ENCODE measurements at regions not wholly inside any gene's neighbourhood (a gene's known extent, or its start where the extent isn't known, plus 50 kb on each side); places are given as distances from the start of the nearest gene placed in this dataset.

DNA sequence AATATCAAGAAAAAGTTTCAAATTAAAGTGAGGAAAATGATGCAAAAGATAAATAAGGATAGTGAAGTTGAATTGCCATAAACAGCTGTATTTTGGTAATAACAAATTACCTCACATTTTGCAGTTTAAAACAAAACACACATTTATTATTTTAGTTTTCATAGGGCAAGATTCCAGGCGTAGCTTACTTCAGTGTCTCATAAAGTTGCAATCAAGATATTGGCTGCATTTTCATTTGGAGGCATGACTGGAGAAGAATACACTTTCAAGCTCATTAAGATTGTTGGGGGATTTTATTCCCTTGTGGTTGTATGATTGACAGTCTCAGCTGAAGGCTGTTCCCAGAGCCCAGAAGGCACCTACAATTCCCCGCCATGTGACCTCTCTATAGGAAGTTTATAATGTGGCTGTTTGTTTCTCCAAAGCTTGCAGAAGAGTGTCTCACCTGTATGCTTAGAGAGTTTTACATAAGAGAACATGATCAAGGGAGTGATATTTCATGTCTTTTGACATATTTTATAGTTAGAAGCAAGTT lies 151.4 kb downstream of the OTOL1 start:
- Histone ChIP-seq H3K36me3 (no peaks in the 10 kb centered on the region), H3K4me3 (no peak overlapping the region), H2AFZ (replicated peaks) (no peak overlapping the region), H3K9ac (no peak overlapping the region), H4K20me1 (ENCODE audit: low read depth) (no peaks in the 10 kb centered on the region), H3F3A (ENCODE audit: low read depth) (no peaks in the 10 kb centered on the region), H3K4me2 (no peak overlapping the region), H3K79me2 (ENCODE audit: low read depth) (no peaks in the 10 kb centered on the region), H3K9me3 (ENCODE audit: low read depth) (no peaks in the 10 kb centered on the region), H3K27me3 (no peaks in the 10 kb centered on the region), H3K4me1 (no peaks in the 10 kb centered on the region), H3K27ac (no peak overlapping the region)
- Mint-ChIP-seq H3K27me3 (ENCODE audit: insufficient read depth, low read depth) (peaks cover 2% of the 10 kb centered on the region), H3K4me1 (peaks cover 7% of the 10 kb centered on the region), H3K4me3 (no peak overlapping the region), H3K27ac (no peak overlapping the region), H3K9me3 (peaks cover 5% of the 10 kb centered on the region), H3K36me3 (no peaks in the 10 kb centered on the region)
- DNase-seq (ENCODE audit: low spot score): no peak
- TF ChIP-seq EZH2 (IDR thresholded peaks at IDR 0.05): no peak
- TF ChIP-seq, protein P1, sequence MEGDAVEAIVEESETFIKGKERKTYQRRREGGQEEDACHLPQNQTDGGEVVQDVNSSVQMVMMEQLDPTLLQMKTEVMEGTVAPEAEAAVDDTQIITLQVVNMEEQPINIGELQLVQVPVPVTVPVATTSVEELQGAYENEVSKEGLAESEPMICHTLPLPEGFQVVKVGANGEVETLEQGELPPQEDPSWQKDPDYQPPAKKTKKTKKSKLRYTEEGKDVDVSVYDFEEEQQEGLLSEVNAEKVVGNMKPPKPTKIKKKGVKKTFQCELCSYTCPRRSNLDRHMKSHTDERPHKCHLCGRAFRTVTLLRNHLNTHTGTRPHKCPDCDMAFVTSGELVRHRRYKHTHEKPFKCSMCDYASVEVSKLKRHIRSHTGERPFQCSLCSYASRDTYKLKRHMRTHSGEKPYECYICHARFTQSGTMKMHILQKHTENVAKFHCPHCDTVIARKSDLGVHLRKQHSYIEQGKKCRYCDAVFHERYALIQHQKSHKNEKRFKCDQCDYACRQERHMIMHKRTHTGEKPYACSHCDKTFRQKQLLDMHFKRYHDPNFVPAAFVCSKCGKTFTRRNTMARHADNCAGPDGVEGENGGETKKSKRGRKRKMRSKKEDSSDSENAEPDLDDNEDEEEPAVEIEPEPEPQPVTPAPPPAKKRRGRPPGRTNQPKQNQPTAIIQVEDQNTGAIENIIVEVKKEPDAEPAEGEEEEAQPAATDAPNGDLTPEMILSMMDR (IDR thresholded peaks at IDR 0.05): no peak
- TF ChIP-seq EZH2phosphoT487 (IDR thresholded peaks at IDR 0.05): no peak

DNA sequence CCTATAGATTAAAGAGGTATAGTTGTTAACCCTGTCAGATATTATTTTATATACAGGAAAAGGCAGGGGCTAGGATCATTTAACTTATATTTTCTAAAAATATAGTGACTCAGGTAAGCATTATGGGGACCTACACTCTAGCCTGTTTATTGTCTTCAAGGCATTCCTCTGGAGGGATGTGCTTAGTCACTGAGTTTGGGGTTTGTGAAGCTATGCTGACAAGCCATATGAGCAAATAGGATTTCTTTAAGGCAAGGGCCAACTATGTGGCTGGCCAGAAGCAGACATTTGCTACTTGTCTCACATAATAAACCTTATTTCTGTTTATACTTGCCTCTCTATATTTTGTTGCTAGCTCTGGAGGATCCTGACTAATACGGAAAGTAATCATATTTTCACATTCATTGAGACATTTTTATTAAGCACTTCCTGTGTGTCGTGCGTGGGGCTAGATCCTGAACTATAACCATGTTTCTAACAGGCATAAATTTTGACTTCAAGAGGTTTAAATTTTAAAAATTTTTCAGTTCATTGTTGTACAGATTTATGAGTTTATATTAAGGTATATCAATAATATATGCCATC lies 153.4 kb downstream of the OTOL1 start:
- Histone ChIP-seq H3K79me2 (ENCODE audit: low read depth) (no peaks in the 10 kb centered on the region), H3K36me3 (no peaks in the 10 kb centered on the region), H3K4me3 (no peak overlapping the region), H3K27ac (no peak overlapping the region), H3K27me3 (no peaks in the 10 kb centered on the region), H3K4me1 (no peaks in the 10 kb centered on the region), H3K9me3 (ENCODE audit: low read depth) (no peaks in the 10 kb centered on the region), H3K4me2 (no peak overlapping the region), H2AFZ (replicated peaks) (no peak overlapping the region), H3F3A (ENCODE audit: low read depth) (no peaks in the 10 kb centered on the region), H4K20me1 (ENCODE audit: low read depth) (no peaks in the 10 kb centered on the region), H3K9ac (no peak overlapping the region)
- no peaks in the 10 kb centered on the region for H3K36me3 Mint-ChIP-seq
- no peak for TF ChIP-seq EZH2 (IDR thresholded peaks at IDR 0.05)
- TF ChIP-seq EZH2phosphoT487 (IDR thresholded peaks at IDR 0.05): no peak
- TF ChIP-seq, protein P1 (IDR thresholded peaks at IDR 0.05): no peak
- H3K27ac Mint-ChIP-seq: no peak overlapping the region
- no peak for DNase-seq (ENCODE audit: low spot score)
- H3K4me1 Mint-ChIP-seq: peaks cover 5% of the 10 kb centered on the region
- peaks cover 9% of the 10 kb centered on the region for H3K9me3 Mint-ChIP-seq
- peaks cover 2% of the 10 kb centered on the region for H3K27me3 Mint-ChIP-seq (ENCODE audit: insufficient read depth, low read depth)
- H3K4me3 Mint-ChIP-seq: no peak overlapping the region

GRCh38 chr3:161657786-161658185 lies 161.2 kb downstream of the OTOL1 start:
- Histone ChIP-seq H3K9me3 (ENCODE audit: low read depth) (no peaks in the 10 kb centered on the region), H3K79me2 (ENCODE audit: low read depth) (no peaks in the 10 kb centered on the region), H3K4me2 (no peak overlapping the region), H3F3A (ENCODE audit: low read depth) (no peaks in the 10 kb centered on the region), H4K20me1 (ENCODE audit: low read depth) (no peaks in the 10 kb centered on the region), H3K27ac (no peak overlapping the region), H3K36me3 (no peaks in the 10 kb centered on the region), H2AFZ (replicated peaks) (no peak overlapping the region), H3K4me1 (no peaks in the 10 kb centered on the region), H3K27me3 (no peaks in the 10 kb centered on the region), H3K9ac (no peak overlapping the region), H3K4me3 (no peak overlapping the region)
- Mint-ChIP-seq H3K27me3 (ENCODE audit: insufficient read depth, low read depth) (no peaks in the 10 kb centered on the region), H3K27ac (no peak overlapping the region), H3K4me3 (no peak overlapping the region), H3K9me3 (peaks cover 5% of the 10 kb centered on the region), H3K4me1 (no peaks in the 10 kb centered on the region), H3K36me3 (no peaks in the 10 kb centered on the region)
- no peak for DNase-seq (ENCODE audit: low spot score)
- TF ChIP-seq EZH2phosphoT487 (IDR thresholded peaks at IDR 0.05) (no peak), EZH2 (IDR thresholded peaks at IDR 0.05) (no peak)
- TF ChIP-seq, protein P1 (IDR thresholded peaks at IDR 0.05): no peak
